CD14-positive monocyte (primary cell): ENCODE measurements at regions not wholly inside any gene's neighbourhood (a gene's known extent, or its start where the extent isn't known, plus 50 kb on each side); places are given as distances from the start of the nearest gene placed in this dataset.

Experiments used
- DNase-seq, 3 donors: peaks; one replicate each; pipeline ENCODE4 v3.0.0-alpha.2; 2011 to 2022
- H2AFZ ChIP-seq: 2 replicates; pipeline ENCODE4 v1.6.0; 2012; ENCODE audit warnings: mild to moderate bottlenecking, low read depth, low read length, inconsistent platforms; ENCODE audit not compliant: insufficient read depth, poor library complexity, severe bottlenecking
- H3K27ac ChIP-seq, 2 donors: 1 replicate in 1 of 2; 2 replicates in 1 of 2; pipeline ENCODE4 v1.5.1; 2012 to 2013; ENCODE audit warnings: low read length in 2 of 2, control low read depth in 1 of 2, inconsistent platforms in 1 of 2, low read depth in 1 of 2, mild to moderate bottlenecking in 1 of 2
- H3K27me3 ChIP-seq, 2 donors: one replicate each; pipeline versions ENCODE4 v1.6.0 to v1.6.1; 2011 to 2013; ENCODE audit warnings: low read length in 2 of 2; ENCODE audit not compliant: control insufficient read depth in 2 of 2, insufficient read depth in 2 of 2
- H3K36me3 ChIP-seq, 2 donors: replicated peaks in 1 of 2; 1 replicate in 1 of 2; 2 replicates in 1 of 2; pipeline versions ENCODE4 v1.5.1 to v1.6.1; 2012 to 2013; ENCODE audit warnings: low read length in 2 of 2, control low read depth in 1 of 2, inconsistent platforms in 1 of 2, mild to moderate bottlenecking in 1 of 2; ENCODE audit not compliant: insufficient read depth in 2 of 2, control insufficient read depth in 1 of 2
- H3K4me1 ChIP-seq, 2 donors: 1 replicate in 1 of 2; 2 replicates in 1 of 2; pipeline versions ENCODE4 v1.5.1 to v1.6.1; 2012 to 2013; ENCODE audit warnings: low read length in 2 of 2, control low read depth in 1 of 2, inconsistent platforms in 1 of 2, mild to moderate bottlenecking in 1 of 2, moderate library complexity in 1 of 2; ENCODE audit not compliant: insufficient read depth in 2 of 2, control insufficient read depth in 1 of 2
- H3K4me2 ChIP-seq: replicated peaks from 2 replicates; pipeline ENCODE3; 2012; ENCODE audit warnings: low read length, moderate library complexity, mild to moderate bottlenecking; ENCODE audit not compliant: poor library complexity, severe bottlenecking; ENCODE audit errors: extremely low read depth
- H3K4me3 ChIP-seq, 3 experiments: fragments of 200-600 bp in 1 of 3; sonication (generic) in 1 of 3; replicated peaks in 1 of 3; 1 replicate in 2 of 3; 2 replicates in 1 of 3; pipeline ENCODE4 v1.5.1; 2011 to 2013; ENCODE audit warnings: low read length in 3 of 3, mild to moderate bottlenecking in 3 of 3, control low read depth in 2 of 3, low read depth in 2 of 3, inconsistent platforms in 1 of 3, moderate library complexity in 1 of 3
- H3K79me2 ChIP-seq: 2 replicates; pipeline ENCODE4 v1.6.0; 2012; ENCODE audit warnings: mild to moderate bottlenecking, control low read depth, inconsistent platforms, low read length, moderate library complexity; ENCODE audit not compliant: insufficient read depth
- H3K9ac ChIP-seq: 2 replicates; pipeline ENCODE4 v1.6.0; 2017; ENCODE audit warnings: low read length, mild to moderate bottlenecking; ENCODE audit not compliant: insufficient read depth, poor library complexity, severe bottlenecking
- H3K9me3 ChIP-seq, 2 donors: replicated peaks in 1 of 2; 1 replicate in 1 of 2; 2 replicates in 1 of 2; pipeline versions ENCODE4 v1.5.1 to v1.6.1; 2012 to 2013; ENCODE audit warnings: low read length in 2 of 2, control low read depth in 1 of 2; ENCODE audit not compliant: control insufficient read depth in 1 of 2, insufficient read depth in 1 of 2
- H4K20me1 ChIP-seq: 2 replicates; pipeline ENCODE4 v1.6.0; 2012; ENCODE audit warnings: mild to moderate bottlenecking, low read length, control low read depth, moderate library complexity; ENCODE audit not compliant: insufficient read depth
- H3K27ac Mint-ChIP-seq, 7 donors: one replicate each; pipeline ENCODE4 v1.8.0; 2020; ENCODE audit warnings: mild to moderate bottlenecking in 7 of 7, mixed read lengths in 7 of 7, moderate library complexity in 6 of 7, inconsistent platforms in 2 of 7
- H3K27me3 Mint-ChIP-seq, 3 donors: one replicate each; pipeline ENCODE4 v1.8.0; 2021 to 2022; ENCODE audit warnings: low read depth in 3 of 3, mild to moderate bottlenecking in 3 of 3, mixed read lengths in 3 of 3, moderate library complexity in 3 of 3, inconsistent platforms in 1 of 3
- H3K36me3 Mint-ChIP-seq, 2 donors: one replicate each; pipeline ENCODE4 v1.8.0; 2020; ENCODE audit warnings: mixed read lengths in 2 of 2, inconsistent platforms in 1 of 2, mild to moderate bottlenecking in 1 of 2
- H3K4me1 Mint-ChIP-seq: one replicate; pipeline ENCODE4 v1.8.0; 2020; ENCODE audit warnings: mild to moderate bottlenecking, mixed read lengths
- H3K4me3 Mint-ChIP-seq, 2 donors: one replicate each; pipeline ENCODE4 v1.8.0; 2020; ENCODE audit warnings: mild to moderate bottlenecking in 2 of 2, mixed read lengths in 2 of 2, moderate library complexity in 1 of 2
- H3K9me3 Mint-ChIP-seq, 7 donors: one replicate each; pipeline ENCODE4 v1.8.0; 2020 to 2022; ENCODE audit warnings: mixed read lengths in 7 of 7, mild to moderate bottlenecking in 6 of 7, moderate library complexity in 6 of 7, inconsistent platforms in 2 of 7
- CTCF ChIP-seq: fragments of 200-600 bp; IDR thresholded peaks from one replicate; pipeline ENCODE4 v1.8.0; 2022; ENCODE audit warnings: antibody characterized with exemption, mild to moderate bottlenecking
- WGBS: methylation state at CpG from one replicate; pipeline ENCODE4 v1.1.5; 2013; ENCODE audit warnings: missing lambda C conversion rate; ENCODE audit not compliant: insufficient coverage; 5-methylcytosine and 5-hydroxymethylcytosine counted together
- intact Hi-C, 2 donors: fragments of 100-400 bp; cut with micrococcal nuclease; formaldehyde crosslinking; loops; one replicate each; pipeline versions ENCODE4 v1.15.0 to v1.15.1; 2023

GRCh38 chr9:107213561-107214028 lies 69.5 kb upstream of the RAD23B start:
- H2AFZ ChIP-seq: no peak overlapping the region
- no peaks in the 10 kb centered on the region for H3K27me3 ChIP-seq
- Mint-ChIP-seq H3K4me3 (peak overlapping the region in 1 of 2 donors; percentile 61), H3K36me3 (no peaks in the 10 kb centered on the region), H3K27ac (peak overlapping the region; percentile 31 to 91 (median 73)), H3K27me3 (peaks cover 0 to 9% (median 1%) of the 10 kb centered on the region in 3 donors), H3K4me1 (peaks cover 26% of the 10 kb centered on the region), H3K9me3 (peaks cover 0 to 3% (median 2%) of the 10 kb centered on the region in 7 donors)
- H3K4me1 ChIP-seq: peaks cover 16 to 25% of the 10 kb centered on the region in 2 donors
- DNase-seq: peak; percentile 78 to 88 (median 85)
- H4K20me1 ChIP-seq: no peaks in the 10 kb centered on the region
- H3K4me3 ChIP-seq: peak overlapping the region in 1 of 3 experiments; percentile 15
- peak overlapping the region; percentile 36 to 76 for H3K27ac ChIP-seq
- no peaks in the 10 kb centered on the region for H3K79me2 ChIP-seq
- 29% methylated on average over 2 of the region's 6 CpGs for WGBS
- peak overlapping the region; percentile 33 for H3K4me2 ChIP-seq
- intact Hi-C loops: no loop called here
- no peaks in the 10 kb centered on the region for H3K9me3 ChIP-seq
- H3K36me3 ChIP-seq: no peaks in the 10 kb centered on the region
- H3K9ac ChIP-seq: no peak overlapping the region
- TF ChIP-seq CTCF: no peak

GRCh38 chr9:107214381-107214780 lies 68.7 kb upstream of the RAD23B start:
- Histone ChIP-seq H3K79me2 (no peaks in the 10 kb centered on the region), H2AFZ (no peak overlapping the region), H3K27ac (no peak overlapping the region), H3K36me3 (no peaks in the 10 kb centered on the region), H3K27me3 (no peaks in the 10 kb centered on the region), H3K4me2 (no peak overlapping the region), H3K9me3 (no peaks in the 10 kb centered on the region), H4K20me1 (no peaks in the 10 kb centered on the region), H3K4me1 (peaks cover 16 to 25% of the 10 kb centered on the region in 2 donors), H3K9ac (no peak overlapping the region), H3K4me3 (no peak overlapping the region)
- Mint-ChIP-seq H3K36me3 (no peaks in the 10 kb centered on the region), H3K27me3 (peaks cover 0 to 9% (median 1%) of the 10 kb centered on the region in 3 donors), H3K27ac (no peak overlapping the region), H3K4me1 (peaks cover 31% of the 10 kb centered on the region), H3K4me3 (no peak overlapping the region), H3K9me3 (peaks cover 0 to 3% (median 2%) of the 10 kb centered on the region in 7 donors)
- intact Hi-C loops: no loop called here
- WGBS: no CpG with 5 or more reads among the region's 3 CpGs
- no peak for TF ChIP-seq CTCF
- DNase-seq: no peak
